ENCODE measurements at regions not wholly inside any gene's neighbourhood (a gene's known extent, or its start where the extent isn't known, plus 50 kb on each side); places are given as distances from the start of the nearest gene placed in this dataset.

GRCh38 chr2:118340103-118340502 is 251.8 kb downstream of the INSIG2 start:
- FAIRE-seq (no peak), DNase-seq (ENCODE audit: low read depth) (no peak)
- Histone ChIP-seq H3K36me3 (ENCODE audit: control insufficient read depth, insufficient read depth, low read length) (no peaks in the 10 kb centered on the region), H3K4me3 (ENCODE audit: low read depth, low read length) (no peak overlapping the region), H3K27me3 (ENCODE audit: control insufficient read depth, insufficient read depth, low read length) (no peaks in the 10 kb centered on the region)
- TF ChIP-seq, protein P1, sequence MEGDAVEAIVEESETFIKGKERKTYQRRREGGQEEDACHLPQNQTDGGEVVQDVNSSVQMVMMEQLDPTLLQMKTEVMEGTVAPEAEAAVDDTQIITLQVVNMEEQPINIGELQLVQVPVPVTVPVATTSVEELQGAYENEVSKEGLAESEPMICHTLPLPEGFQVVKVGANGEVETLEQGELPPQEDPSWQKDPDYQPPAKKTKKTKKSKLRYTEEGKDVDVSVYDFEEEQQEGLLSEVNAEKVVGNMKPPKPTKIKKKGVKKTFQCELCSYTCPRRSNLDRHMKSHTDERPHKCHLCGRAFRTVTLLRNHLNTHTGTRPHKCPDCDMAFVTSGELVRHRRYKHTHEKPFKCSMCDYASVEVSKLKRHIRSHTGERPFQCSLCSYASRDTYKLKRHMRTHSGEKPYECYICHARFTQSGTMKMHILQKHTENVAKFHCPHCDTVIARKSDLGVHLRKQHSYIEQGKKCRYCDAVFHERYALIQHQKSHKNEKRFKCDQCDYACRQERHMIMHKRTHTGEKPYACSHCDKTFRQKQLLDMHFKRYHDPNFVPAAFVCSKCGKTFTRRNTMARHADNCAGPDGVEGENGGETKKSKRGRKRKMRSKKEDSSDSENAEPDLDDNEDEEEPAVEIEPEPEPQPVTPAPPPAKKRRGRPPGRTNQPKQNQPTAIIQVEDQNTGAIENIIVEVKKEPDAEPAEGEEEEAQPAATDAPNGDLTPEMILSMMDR (IDR thresholded peaks at IDR 0.05; ENCODE audit: insufficient read depth, low read length, severe bottlenecking): no peak

GRCh38 chr2:118339386-118339785 is 251.1 kb downstream of the INSIG2 start:
- FAIRE-seq: no peak
- TF ChIP-seq, protein P1 (IDR thresholded peaks at IDR 0.05; ENCODE audit: insufficient read depth, low read length, severe bottlenecking): no peak

GRCh38 chr2:118333664-118334063 is 245.4 kb downstream of the INSIG2 start:
- Histone ChIP-seq H3K27me3 (ENCODE audit: control insufficient read depth, insufficient read depth, low read length) (no peaks in the 10 kb centered on the region), H3K36me3 (ENCODE audit: control insufficient read depth, insufficient read depth, low read length) (no peaks in the 10 kb centered on the region), H3K4me3 (ENCODE audit: low read depth, low read length) (no peak overlapping the region)
- no peak for FAIRE-seq
- DNase-seq (ENCODE audit: low read depth): no peak
- TF ChIP-seq, protein P1 (IDR thresholded peaks at IDR 0.05; ENCODE audit: insufficient read depth, low read length, severe bottlenecking): no peak

More at GRCh38 chr2:118339386-118339785, 251.1 kb downstream of the INSIG2 start:
- H3K36me3 ChIP-seq (ENCODE audit: control insufficient read depth, insufficient read depth, low read length): no peaks in the 10 kb centered on the region
- no peak overlapping the region for H3K4me3 ChIP-seq (ENCODE audit: low read depth, low read length)
- no peaks in the 10 kb centered on the region for H3K27me3 ChIP-seq (ENCODE audit: control insufficient read depth, insufficient read depth, low read length)
- DNase-seq (ENCODE audit: low read depth): no peak

DNA sequence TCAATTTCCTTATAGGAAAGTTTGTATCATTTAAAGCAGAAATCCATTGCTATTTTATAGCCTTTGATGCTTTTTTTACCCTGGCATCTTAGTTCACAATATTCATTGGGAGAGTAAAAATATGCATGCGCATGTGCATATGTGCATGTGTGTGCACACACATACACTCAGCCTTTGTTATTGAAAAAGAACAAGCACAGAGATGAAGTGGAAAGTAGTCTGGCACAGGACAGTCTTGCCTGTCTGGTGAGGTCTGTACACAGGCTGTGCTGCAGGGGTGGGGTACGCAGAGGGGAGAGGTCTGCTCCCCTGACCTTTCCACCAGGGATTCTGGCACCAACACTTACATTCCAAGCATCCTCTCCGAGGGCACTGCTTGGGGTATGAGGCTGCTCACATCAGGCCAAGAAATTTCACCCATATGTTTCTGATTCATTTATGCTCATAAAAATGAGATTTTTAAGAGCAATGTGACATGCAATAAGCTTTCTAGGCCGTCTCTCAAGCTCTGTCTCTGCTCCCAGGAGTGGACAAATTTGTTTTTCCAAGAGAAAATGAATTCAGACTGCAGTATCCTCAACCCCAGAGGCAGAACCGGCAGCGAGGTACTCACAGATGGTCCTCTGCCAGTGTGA is 237.2 kb downstream of the INSIG2 start:
- no peak for FAIRE-seq

GRCh38 chr2:118322406-118322805 is 234.1 kb downstream of the INSIG2 start:
- no peak for DNase-seq (ENCODE audit: low read depth)
- TF ChIP-seq, protein P1 (IDR thresholded peaks at IDR 0.05; ENCODE audit: insufficient read depth, low read length, severe bottlenecking): no peak
- H3K4me3 ChIP-seq (ENCODE audit: low read depth, low read length): no peak overlapping the region
- no peak for FAIRE-seq
- no peaks in the 10 kb centered on the region for H3K27me3 ChIP-seq (ENCODE audit: control insufficient read depth, insufficient read depth, low read length)
- H3K36me3 ChIP-seq (ENCODE audit: control insufficient read depth, insufficient read depth, low read length): no peaks in the 10 kb centered on the region

More for the DNA sequence above, 237.2 kb downstream of the INSIG2 start:
- TF ChIP-seq, protein P1 (IDR thresholded peaks at IDR 0.05; ENCODE audit: insufficient read depth, low read length, severe bottlenecking): no peak
- no peaks in the 10 kb centered on the region for H3K27me3 ChIP-seq (ENCODE audit: control insufficient read depth, insufficient read depth, low read length)
- no peak overlapping the region for H3K4me3 ChIP-seq (ENCODE audit: low read depth, low read length)
- DNase-seq (ENCODE audit: low read depth): no peak
- H3K36me3 ChIP-seq (ENCODE audit: control insufficient read depth, insufficient read depth, low read length): no peaks in the 10 kb centered on the region

All from bronchial epithelial cell (primary cell).